ENCODE measurements at regions not wholly inside any gene's neighbourhood (a gene's known extent, or its start where the extent isn't known, plus 50 kb on each side); places are given as distances from the start of the nearest gene placed in this dataset.

DNA sequence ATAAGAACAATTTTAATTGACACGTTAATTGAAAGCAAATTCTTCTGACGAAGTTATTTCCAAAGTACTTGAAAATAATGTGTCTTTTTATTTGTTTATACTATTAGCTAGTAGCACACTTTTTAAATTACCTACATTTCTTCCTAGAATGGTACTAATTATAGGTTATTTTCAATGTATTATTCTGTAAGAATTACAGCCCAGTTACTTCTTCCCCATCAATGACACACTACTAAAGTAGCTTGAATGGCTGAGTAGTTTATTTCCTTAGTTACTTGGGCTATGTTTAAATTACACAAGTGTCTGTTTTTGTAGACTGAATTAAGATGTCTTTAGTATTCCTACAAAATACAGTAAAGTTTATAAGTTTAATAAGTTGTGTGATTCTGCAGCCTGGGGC is 217.6 kb upstream of the IL12A start:
- Mint-ChIP-seq H3K4me1 (ENCODE audit: low read depth, unreplicated experiment) (peaks cover 6% of the 10 kb centered on the region), H3K27ac (ENCODE audit: unreplicated experiment) (no peak overlapping the region), H3K4me3 (ENCODE audit: unreplicated experiment) (no peak overlapping the region), H3K27me3 (ENCODE audit: unreplicated experiment) (peaks cover 2% of the 10 kb centered on the region), H3K36me3 (ENCODE audit: unreplicated experiment) (no peaks in the 10 kb centered on the region), H3K9me3 (ENCODE audit: unreplicated experiment) (no peaks in the 10 kb centered on the region)
- TF ChIP-seq, protein P1, sequence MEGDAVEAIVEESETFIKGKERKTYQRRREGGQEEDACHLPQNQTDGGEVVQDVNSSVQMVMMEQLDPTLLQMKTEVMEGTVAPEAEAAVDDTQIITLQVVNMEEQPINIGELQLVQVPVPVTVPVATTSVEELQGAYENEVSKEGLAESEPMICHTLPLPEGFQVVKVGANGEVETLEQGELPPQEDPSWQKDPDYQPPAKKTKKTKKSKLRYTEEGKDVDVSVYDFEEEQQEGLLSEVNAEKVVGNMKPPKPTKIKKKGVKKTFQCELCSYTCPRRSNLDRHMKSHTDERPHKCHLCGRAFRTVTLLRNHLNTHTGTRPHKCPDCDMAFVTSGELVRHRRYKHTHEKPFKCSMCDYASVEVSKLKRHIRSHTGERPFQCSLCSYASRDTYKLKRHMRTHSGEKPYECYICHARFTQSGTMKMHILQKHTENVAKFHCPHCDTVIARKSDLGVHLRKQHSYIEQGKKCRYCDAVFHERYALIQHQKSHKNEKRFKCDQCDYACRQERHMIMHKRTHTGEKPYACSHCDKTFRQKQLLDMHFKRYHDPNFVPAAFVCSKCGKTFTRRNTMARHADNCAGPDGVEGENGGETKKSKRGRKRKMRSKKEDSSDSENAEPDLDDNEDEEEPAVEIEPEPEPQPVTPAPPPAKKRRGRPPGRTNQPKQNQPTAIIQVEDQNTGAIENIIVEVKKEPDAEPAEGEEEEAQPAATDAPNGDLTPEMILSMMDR (IDR thresholded peaks at IDR 0.05; ENCODE audit: partially characterized antibody, unreplicated experiment): no peak
- DNase-seq: no peak

DNA sequence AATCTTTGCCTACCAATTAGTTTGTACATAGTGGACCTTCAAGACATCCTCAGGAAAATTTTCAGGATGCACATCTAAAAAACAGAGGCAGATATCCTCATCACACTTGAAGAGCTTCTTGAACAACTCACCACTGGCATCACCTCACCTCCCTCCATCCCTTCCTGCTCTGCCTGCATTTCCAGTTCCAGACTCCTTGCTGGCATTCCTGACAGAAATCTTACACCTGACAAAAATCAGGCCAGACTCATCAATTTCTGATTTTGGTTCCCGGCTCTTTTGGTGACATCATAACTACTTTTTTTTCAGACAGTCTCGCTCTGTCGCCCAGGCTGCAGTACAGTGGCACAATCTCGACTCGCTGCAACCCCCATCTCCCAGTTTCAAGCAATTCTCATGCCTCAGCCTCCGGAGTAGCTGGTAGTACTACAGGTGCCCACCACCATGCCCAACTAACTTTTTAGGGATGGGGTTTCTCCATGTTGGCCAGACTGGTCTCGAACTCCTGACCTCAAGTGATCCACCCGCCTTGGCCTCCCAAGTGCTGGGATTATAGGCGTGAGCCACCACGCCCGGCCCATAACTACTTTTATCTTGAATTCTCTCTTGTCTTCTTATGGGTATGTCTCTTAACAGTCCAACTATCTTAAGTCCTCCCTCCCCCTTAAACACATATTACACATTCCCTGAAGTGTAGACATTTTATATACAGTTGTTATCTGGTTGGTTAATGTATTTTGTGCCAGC is 216.6 kb upstream of the IL12A start:
- no peak for DNase-seq
- Mint-ChIP-seq H3K36me3 (ENCODE audit: unreplicated experiment) (no peaks in the 10 kb centered on the region), H3K27me3 (ENCODE audit: unreplicated experiment) (peaks cover 2% of the 10 kb centered on the region), H3K4me3 (ENCODE audit: unreplicated experiment) (no peak overlapping the region), H3K4me1 (ENCODE audit: low read depth, unreplicated experiment) (no peaks in the 10 kb centered on the region), H3K27ac (ENCODE audit: unreplicated experiment) (peak overlapping the region; percentile 11), H3K9me3 (ENCODE audit: unreplicated experiment) (no peaks in the 10 kb centered on the region)
- TF ChIP-seq, protein P1 (IDR thresholded peaks at IDR 0.05; ENCODE audit: partially characterized antibody, unreplicated experiment): no peak

DNA sequence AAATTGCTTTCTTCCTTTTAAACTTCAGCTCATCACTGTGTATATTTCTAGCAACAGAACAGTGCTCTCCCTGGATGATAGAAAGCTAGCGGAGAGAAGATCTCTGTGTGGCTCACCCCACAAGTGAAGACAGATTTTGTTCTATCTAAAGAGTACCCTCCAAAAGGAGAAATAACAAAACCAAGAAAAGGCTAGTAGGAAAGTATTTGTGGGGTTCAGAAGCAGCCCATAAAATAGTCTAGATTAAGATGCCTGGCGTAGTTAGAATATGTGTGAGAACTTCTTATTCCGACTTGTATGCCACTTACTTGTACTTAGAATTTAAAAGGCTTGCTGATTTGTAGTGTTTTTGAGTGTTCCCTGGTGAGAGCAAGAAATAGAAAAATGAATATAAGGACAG is 214.9 kb upstream of the IL12A start:
- H3K36me3 Mint-ChIP-seq (ENCODE audit: unreplicated experiment): no peaks in the 10 kb centered on the region
- TF ChIP-seq, protein P1 (IDR thresholded peaks at IDR 0.05; ENCODE audit: partially characterized antibody, unreplicated experiment): no peak
- H3K9me3 Mint-ChIP-seq (ENCODE audit: unreplicated experiment): no peaks in the 10 kb centered on the region
- no peak overlapping the region for H3K27ac Mint-ChIP-seq (ENCODE audit: unreplicated experiment)
- H3K4me1 Mint-ChIP-seq (ENCODE audit: low read depth, unreplicated experiment): no peaks in the 10 kb centered on the region
- no peak for DNase-seq
- peaks cover 2% of the 10 kb centered on the region for H3K27me3 Mint-ChIP-seq (ENCODE audit: unreplicated experiment)
- no peak overlapping the region for H3K4me3 Mint-ChIP-seq (ENCODE audit: unreplicated experiment)

DNA sequence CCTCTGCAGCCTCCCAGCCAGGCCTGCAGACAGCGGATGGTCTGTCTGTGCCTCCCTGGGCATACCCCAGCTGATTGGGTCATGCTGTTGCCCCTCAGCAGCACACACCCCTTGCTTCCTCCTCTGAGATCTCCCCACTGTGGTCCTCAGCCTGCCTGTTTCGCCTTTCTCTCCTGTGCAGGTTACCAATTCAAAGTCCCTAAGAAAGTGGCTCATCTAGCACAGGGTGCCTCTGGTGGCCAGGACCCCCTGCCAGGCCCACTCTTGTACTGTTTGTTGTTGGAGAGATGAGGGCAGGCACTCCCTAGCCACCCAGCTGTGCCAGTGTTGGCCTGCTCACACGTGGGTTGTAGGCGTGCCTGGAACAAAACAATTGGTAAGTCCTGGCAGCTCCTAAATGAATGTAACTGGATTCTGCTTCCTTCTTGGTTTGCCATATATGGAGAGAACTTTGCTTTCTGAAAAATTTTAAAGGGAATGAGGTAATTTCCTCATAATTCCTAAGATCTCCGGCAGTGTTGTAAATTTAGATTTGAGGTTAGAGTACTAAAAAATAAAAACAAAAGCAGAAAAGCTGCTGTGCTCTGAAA is 213.2 kb upstream of the IL12A start:
- Mint-ChIP-seq H3K27me3 (ENCODE audit: unreplicated experiment) (no peaks in the 10 kb centered on the region), H3K27ac (ENCODE audit: unreplicated experiment) (no peak overlapping the region), H3K36me3 (ENCODE audit: unreplicated experiment) (no peaks in the 10 kb centered on the region), H3K4me1 (ENCODE audit: low read depth, unreplicated experiment) (no peaks in the 10 kb centered on the region), H3K9me3 (ENCODE audit: unreplicated experiment) (no peaks in the 10 kb centered on the region), H3K4me3 (ENCODE audit: unreplicated experiment) (no peak overlapping the region)
- DNase-seq: no peak
- TF ChIP-seq, protein P1 (IDR thresholded peaks at IDR 0.05; ENCODE audit: partially characterized antibody, unreplicated experiment): no peak

DNA sequence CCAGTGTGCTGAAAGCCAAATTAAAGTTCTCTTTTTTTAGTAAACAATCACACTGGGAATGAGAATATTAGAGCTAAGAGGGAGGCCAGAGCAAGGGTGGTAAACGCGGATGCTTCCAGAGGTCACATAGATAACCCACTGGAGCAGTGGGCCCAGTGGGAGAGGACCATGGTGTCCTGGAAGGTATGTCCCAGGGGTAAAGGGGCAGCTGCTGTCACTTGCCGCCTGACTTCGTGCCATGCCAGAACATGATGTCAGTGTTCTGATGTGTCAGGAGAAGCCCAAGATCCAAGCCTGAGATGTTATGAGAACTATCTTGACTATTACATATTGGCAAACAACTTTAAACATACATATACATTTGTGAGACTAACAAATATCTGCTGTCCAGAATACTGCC is 211.9 kb upstream of the IL12A start:
- no peak overlapping the region for H3K4me3 Mint-ChIP-seq (ENCODE audit: unreplicated experiment)
- H3K27ac Mint-ChIP-seq (ENCODE audit: unreplicated experiment): no peak overlapping the region
- TF ChIP-seq, protein P1 (IDR thresholded peaks at IDR 0.05; ENCODE audit: partially characterized antibody, unreplicated experiment): no peak
- no peaks in the 10 kb centered on the region for H3K9me3 Mint-ChIP-seq (ENCODE audit: unreplicated experiment)
- no peaks in the 10 kb centered on the region for H3K27me3 Mint-ChIP-seq (ENCODE audit: unreplicated experiment)
- H3K36me3 Mint-ChIP-seq (ENCODE audit: unreplicated experiment): no peaks in the 10 kb centered on the region
- no peaks in the 10 kb centered on the region for H3K4me1 Mint-ChIP-seq (ENCODE audit: low read depth, unreplicated experiment)
- no peak for DNase-seq
